Panc1 (cell line): ENCODE measurements at regions not wholly inside any gene's neighbourhood (a gene's known extent, or its start where the extent isn't known, plus 50 kb on each side); places are given as distances from the start of the nearest gene placed in this dataset.
A peak's percentile ranks its signal among the peaks of the same experiment; 100 is the strongest.

Experiments
- ATAC-seq: fragments of 200-7000 bp; cut with Tn5 transposase; 2 replicates; pipeline ENCODE4 v1.9.1; 2020; ENCODE audit warnings: mild to moderate bottlenecking, moderate library complexity
- BruUV-seq: library from RNA; stranded (reverse); fragments of 400-500 nt; replicated peaks from 2 replicates; lab custom pipeline; 2021; lab: Mats Ljungman, UMichigan
- CTCF ChIA-PET: fragments of 300-600 bp; sonication (Branson Sonifier 250); formaldehyde crosslinking; loops from one replicate; lab custom pipeline; 2022; ENCODE audit warnings: antibody characterized with exemption; lab: Charles Lee
- POLR2A ChIA-PET: fragments of 300-600 bp; sonication (Branson Sonifier 250); formaldehyde crosslinking; loops from one replicate; lab custom pipeline; 2022; ENCODE audit warnings: antibody characterized with exemption; lab: Charles Lee
- DNase-seq: peaks from one replicate; pipeline ENCODE4 v3.0.0-alpha.2; 2010; ENCODE audit warnings: low read depth, low spot score
- H3K27ac ChIP-seq: 2 replicates; pipeline ENCODE4 v1.5.1; 2011; ENCODE audit warnings: mild to moderate bottlenecking, low read length, inconsistent platforms
- H3K27me3 ChIP-seq: fragments of 200-500 bp; sonication (Bioruptor generic); 2 replicates; pipeline ENCODE4 v1.6.0; 2014; ENCODE audit warnings: low read length, inconsistent platforms; ENCODE audit not compliant: control insufficient read depth, insufficient read depth
- H3K36me3 ChIP-seq: fragments of 200-500 bp; sonication (Bioruptor generic); 2 replicates; pipeline ENCODE4 v1.5.1; 2014; ENCODE audit warnings: inconsistent platforms, mild to moderate bottlenecking, low read length, moderate library complexity; ENCODE audit not compliant: control insufficient read depth, insufficient read depth
- H3K4me1 ChIP-seq: 2 replicates; pipeline ENCODE4 v1.5.1; 2011; ENCODE audit warnings: inconsistent platforms, mild to moderate bottlenecking, low read length, moderate library complexity; ENCODE audit not compliant: control insufficient read depth, insufficient read depth
- H3K4me3 ChIP-seq, 2 experiments: 2 replicates each; pipeline ENCODE4 v1.5.1; 2011 to 2012; ENCODE audit warnings: low read depth in 2 of 2, low read length in 2 of 2, mild to moderate bottlenecking in 2 of 2, inconsistent platforms in 1 of 2, moderate library complexity in 1 of 2
- H3K9me3 ChIP-seq: fragments of 200-500 bp; sonication (Bioruptor generic); 2 replicates; pipeline ENCODE4 v1.5.1; 2014; ENCODE audit warnings: low read depth, mild to moderate bottlenecking, inconsistent platforms, low read length, moderate library complexity; ENCODE audit not compliant: control insufficient read depth, insufficient read depth
- POLR2AphosphoS5 ChIP-seq: IDR thresholded peaks from 2 replicates; pipeline ENCODE4 v1.6.1; 2012; ENCODE audit warnings: mild to moderate bottlenecking, low read depth, low read length, moderate library complexity
- SIN3A ChIP-seq: IDR thresholded peaks from 2 replicates; pipeline ENCODE4 v1.6.1; 2012; ENCODE audit warnings: low read depth, mild to moderate bottlenecking, low read length, moderate library complexity, borderline replicate concordance; ENCODE audit not compliant: insufficient read depth
- TCF7L2 ChIP-seq: IDR thresholded peaks from 2 replicates; pipeline ENCODE4 v1.6.1; 2011; ENCODE audit warnings: mild to moderate bottlenecking, low read depth, low read length, inconsistent platforms
- in situ Hi-C: cut with HindIII; loops from 2 replicates; pipeline ENCODE4 v1.10.0; 2016; ENCODE audit warnings: low sequenced_read_pairs, low pct_unique_long_range_greater_than_20kb
- intact Hi-C: fragments of 100-400 bp; cut with micrococcal nuclease; formaldehyde crosslinking; loops from one replicate; pipeline ENCODE4 v1.10.0; 2022; ENCODE audit not compliant: unreplicated experiment
- TF ChIP-seq, protein P1 (sequence below), 2 experiments: IDR thresholded peaks; 2 replicates each; pipeline ENCODE4 v1.6.1; 2011 to 2012; ENCODE audit warnings: low read depth in 2 of 2, control low read depth in 1 of 2, low read length in 1 of 2, mild to moderate bottlenecking in 1 of 2, moderate library complexity in 1 of 2; ENCODE audit not compliant: insufficient read depth in 1 of 2
- TF ChIP-seq, protein P2 (sequence below): fragments of 450-650 bp; IDR thresholded peaks from 2 replicates; pipeline ENCODE4 v1.5.1; 2017; ENCODE audit warnings: mild to moderate bottlenecking

DNA sequence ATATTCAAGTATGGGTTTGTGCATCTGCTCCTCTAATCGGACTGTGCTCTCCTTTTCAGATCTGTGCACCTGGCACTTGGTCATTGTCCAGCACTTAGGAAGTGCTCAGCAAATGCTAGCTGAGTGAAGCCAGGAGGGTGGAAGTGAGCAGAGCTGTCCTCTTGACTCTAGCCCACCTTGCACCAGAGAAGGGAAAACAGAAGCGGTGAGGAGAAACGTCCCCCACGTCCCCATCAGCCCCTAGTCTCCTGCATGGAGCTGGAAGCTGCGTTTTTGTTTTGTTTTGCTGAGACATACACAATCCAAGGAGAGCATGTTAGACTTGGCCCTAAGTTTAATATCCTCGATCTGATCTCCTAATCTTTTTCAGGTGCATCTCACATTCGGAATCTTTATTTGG, 73.6 kb downstream of the EN1 start:
- TF ChIP-seq POLR2AphosphoS5: no peak
- no peak for TF ChIP-seq TCF7L2
- TF ChIP-seq, protein P1, sequence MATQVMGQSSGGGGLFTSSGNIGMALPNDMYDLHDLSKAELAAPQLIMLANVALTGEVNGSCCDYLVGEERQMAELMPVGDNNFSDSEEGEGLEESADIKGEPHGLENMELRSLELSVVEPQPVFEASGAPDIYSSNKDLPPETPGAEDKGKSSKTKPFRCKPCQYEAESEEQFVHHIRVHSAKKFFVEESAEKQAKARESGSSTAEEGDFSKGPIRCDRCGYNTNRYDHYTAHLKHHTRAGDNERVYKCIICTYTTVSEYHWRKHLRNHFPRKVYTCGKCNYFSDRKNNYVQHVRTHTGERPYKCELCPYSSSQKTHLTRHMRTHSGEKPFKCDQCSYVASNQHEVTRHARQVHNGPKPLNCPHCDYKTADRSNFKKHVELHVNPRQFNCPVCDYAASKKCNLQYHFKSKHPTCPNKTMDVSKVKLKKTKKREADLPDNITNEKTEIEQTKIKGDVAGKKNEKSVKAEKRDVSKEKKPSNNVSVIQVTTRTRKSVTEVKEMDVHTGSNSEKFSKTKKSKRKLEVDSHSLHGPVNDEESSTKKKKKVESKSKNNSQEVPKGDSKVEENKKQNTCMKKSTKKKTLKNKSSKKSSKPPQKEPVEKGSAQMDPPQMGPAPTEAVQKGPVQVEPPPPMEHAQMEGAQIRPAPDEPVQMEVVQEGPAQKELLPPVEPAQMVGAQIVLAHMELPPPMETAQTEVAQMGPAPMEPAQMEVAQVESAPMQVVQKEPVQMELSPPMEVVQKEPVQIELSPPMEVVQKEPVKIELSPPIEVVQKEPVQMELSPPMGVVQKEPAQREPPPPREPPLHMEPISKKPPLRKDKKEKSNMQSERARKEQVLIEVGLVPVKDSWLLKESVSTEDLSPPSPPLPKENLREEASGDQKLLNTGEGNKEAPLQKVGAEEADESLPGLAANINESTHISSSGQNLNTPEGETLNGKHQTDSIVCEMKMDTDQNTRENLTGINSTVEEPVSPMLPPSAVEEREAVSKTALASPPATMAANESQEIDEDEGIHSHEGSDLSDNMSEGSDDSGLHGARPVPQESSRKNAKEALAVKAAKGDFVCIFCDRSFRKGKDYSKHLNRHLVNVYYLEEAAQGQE (IDR thresholded peaks at IDR 0.05; ENCODE audit: insufficient read depth in 1 of 2, low read depth in 2 of 2, low read length in 1 of 2): no peak
- TF ChIP-seq, protein P2, sequence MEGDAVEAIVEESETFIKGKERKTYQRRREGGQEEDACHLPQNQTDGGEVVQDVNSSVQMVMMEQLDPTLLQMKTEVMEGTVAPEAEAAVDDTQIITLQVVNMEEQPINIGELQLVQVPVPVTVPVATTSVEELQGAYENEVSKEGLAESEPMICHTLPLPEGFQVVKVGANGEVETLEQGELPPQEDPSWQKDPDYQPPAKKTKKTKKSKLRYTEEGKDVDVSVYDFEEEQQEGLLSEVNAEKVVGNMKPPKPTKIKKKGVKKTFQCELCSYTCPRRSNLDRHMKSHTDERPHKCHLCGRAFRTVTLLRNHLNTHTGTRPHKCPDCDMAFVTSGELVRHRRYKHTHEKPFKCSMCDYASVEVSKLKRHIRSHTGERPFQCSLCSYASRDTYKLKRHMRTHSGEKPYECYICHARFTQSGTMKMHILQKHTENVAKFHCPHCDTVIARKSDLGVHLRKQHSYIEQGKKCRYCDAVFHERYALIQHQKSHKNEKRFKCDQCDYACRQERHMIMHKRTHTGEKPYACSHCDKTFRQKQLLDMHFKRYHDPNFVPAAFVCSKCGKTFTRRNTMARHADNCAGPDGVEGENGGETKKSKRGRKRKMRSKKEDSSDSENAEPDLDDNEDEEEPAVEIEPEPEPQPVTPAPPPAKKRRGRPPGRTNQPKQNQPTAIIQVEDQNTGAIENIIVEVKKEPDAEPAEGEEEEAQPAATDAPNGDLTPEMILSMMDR: no peak
- no peak for TF ChIP-seq SIN3A
- ChIA-PET POLR2A (no interaction called here), CTCF (no interaction called here)
- H3K4me1 ChIP-seq: no peaks in the 10 kb centered on the region; the same call in 1 of the 2 replicates
- H3K9me3 ChIP-seq: no peaks in the 10 kb centered on the region
- H3K27me3 ChIP-seq: peaks cover 26% of the 10 kb centered on the region
- no peaks in the 10 kb centered on the region for H3K36me3 ChIP-seq
- H3K27ac ChIP-seq: no peak overlapping the region
- in situ Hi-C loops (no loop called here), intact Hi-C loops (no loop called here)
- ATAC-seq (0 out of 2 replicates have a peak, but pooled peaks have one; percentile 34), DNase-seq (no peak)
- BruUV-seq: no TSS peak
- no peak overlapping the region for H3K4me3 ChIP-seq

DNA sequence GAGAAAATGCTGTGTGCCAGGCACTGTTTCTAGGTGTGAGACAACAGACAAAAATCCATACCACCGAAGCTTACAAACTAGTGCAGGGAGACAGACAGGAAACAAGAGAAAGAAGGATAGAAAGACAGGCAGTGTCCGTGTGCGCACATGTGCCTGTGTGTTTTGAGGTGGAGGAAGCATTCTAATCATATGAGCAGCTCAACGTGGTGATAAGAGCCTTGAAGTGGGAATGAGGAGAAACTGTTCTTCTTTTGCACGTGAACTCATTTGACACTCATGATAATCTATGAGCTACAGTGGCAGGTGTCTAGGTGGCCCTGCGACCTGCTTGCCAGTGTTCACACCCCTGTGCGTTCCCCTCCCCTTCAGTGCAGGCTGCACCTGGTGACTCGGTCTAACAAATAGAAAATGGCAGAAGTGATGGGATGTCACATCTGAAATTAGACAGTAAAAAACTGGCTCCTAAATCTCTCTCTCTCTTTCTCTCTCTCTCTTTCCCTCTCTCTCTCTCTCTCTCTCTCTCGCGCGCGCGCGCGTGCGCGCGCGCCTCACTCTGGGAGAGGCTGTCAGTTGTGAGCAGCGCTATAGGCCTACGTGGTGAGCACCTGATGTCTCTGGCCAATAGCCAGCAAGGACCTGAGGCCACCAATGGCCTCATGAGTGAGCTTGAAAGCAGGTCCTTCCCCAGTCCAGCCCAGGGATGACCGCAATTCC, 74.8 kb downstream of the EN1 start:
- no peak overlapping the region for H3K4me3 ChIP-seq
- ChIA-PET POLR2A (no interaction called here), CTCF (no interaction called here)
- H3K9me3 ChIP-seq: no peaks in the 10 kb centered on the region
- H3K27ac ChIP-seq: no peak overlapping the region
- no peak for ATAC-seq
- H3K27me3 ChIP-seq: peaks cover 26% of the 10 kb centered on the region
- H3K36me3 ChIP-seq: no peaks in the 10 kb centered on the region
- in situ Hi-C loops: no loop called here
- no TSS peak for BruUV-seq
- H3K4me1 ChIP-seq: no peaks in the 10 kb centered on the region; the same call in 1 of the 2 replicates
- intact Hi-C loops: no loop called here
- TF ChIP-seq TCF7L2: no peak
- no peak for TF ChIP-seq POLR2AphosphoS5
- TF ChIP-seq SIN3A: no peak
- TF ChIP-seq, protein P1 (IDR thresholded peaks at IDR 0.05; ENCODE audit: insufficient read depth in 1 of 2, low read depth in 2 of 2, low read length in 1 of 2): no peak
- TF ChIP-seq, protein P2: no peak
- DNase-seq: no peak
